Mesendoderm (in vitro differentiated cells): ENCODE measurements at regions not wholly inside any gene's neighbourhood (a gene's known extent, or its start where the extent isn't known, plus 50 kb on each side); places are given as distances from the start of the nearest gene placed in this dataset.

Experiments
- DNase-seq: peaks from one replicate; pipeline ENCODE4 v3.0.0; 2013
- H2AK5ac ChIP-seq: 2 replicates; pipeline ENCODE4 v1.6.1; 2013; ENCODE audit warnings: low read length, inconsistent platforms
- H2BK120ac ChIP-seq: 2 replicates; pipeline ENCODE4 v1.6.1; 2013; ENCODE audit warnings: low read depth, mild to moderate bottlenecking, low read length, moderate library complexity, mixed read lengths
- H2BK15ac ChIP-seq: replicated peaks from 2 replicates; pipeline ENCODE4 v1.6.1; 2013; ENCODE audit warnings: low read depth, mild to moderate bottlenecking, moderate library complexity
- H2BK5ac ChIP-seq: 2 replicates; pipeline ENCODE4 v1.6.1; 2013; ENCODE audit warnings: low read length, inconsistent platforms
- H3K18ac ChIP-seq: 2 replicates; pipeline ENCODE4 v1.6.1; 2013; ENCODE audit warnings: mild to moderate bottlenecking, low read length, mixed read lengths
- H3K23ac ChIP-seq: one replicate; pipeline ENCODE4 v1.6.1; 2013; ENCODE audit warnings: low read length
- H3K27ac ChIP-seq: 2 replicates; pipeline ENCODE4 v1.5.1; 2013; ENCODE audit warnings: low read depth, mild to moderate bottlenecking, inconsistent platforms, low read length, moderate library complexity
- H3K27me3 ChIP-seq: 2 replicates; pipeline ENCODE4 v1.6.1; 2013; ENCODE audit warnings: low read length, control low read depth, mild to moderate bottlenecking, inconsistent platforms; ENCODE audit not compliant: insufficient read depth, poor library complexity
- H3K36me3 ChIP-seq: 2 replicates; pipeline ENCODE4 v1.6.1; 2013; ENCODE audit warnings: low read length, inconsistent platforms; ENCODE audit not compliant: control insufficient read depth, insufficient read depth
- H3K4ac ChIP-seq: one replicate; pipeline ENCODE4 v1.6.1; 2013; ENCODE audit warnings: low read depth, mild to moderate bottlenecking, low read length, moderate library complexity
- H3K4me1 ChIP-seq: 2 replicates; pipeline ENCODE4 v1.6.1; 2013; ENCODE audit warnings: low read depth, low read length, inconsistent platforms; ENCODE audit not compliant: control insufficient read depth
- H3K4me2 ChIP-seq: 2 replicates; pipeline ENCODE4 v1.6.1; 2013; ENCODE audit warnings: low read length
- H3K4me3 ChIP-seq: 2 replicates; pipeline ENCODE4 v1.5.1; 2013; ENCODE audit warnings: mild to moderate bottlenecking, low read length
- H3K56ac ChIP-seq: one replicate; pipeline ENCODE4 v1.6.1; 2013; ENCODE audit warnings: low read length
- H3K79me1 ChIP-seq: 2 replicates; pipeline ENCODE4 v1.6.1; 2013; ENCODE audit warnings: low read length, inconsistent platforms
- H3K79me2 ChIP-seq: 2 replicates; pipeline ENCODE4 v1.6.1; 2013; ENCODE audit warnings: mild to moderate bottlenecking, low read length; ENCODE audit not compliant: control insufficient read depth, insufficient read depth
- H3K9ac ChIP-seq: 2 replicates; pipeline ENCODE4 v1.6.1; 2013; ENCODE audit warnings: low read length, inconsistent platforms
- H4K5ac ChIP-seq: one replicate; pipeline ENCODE4 v1.6.1; 2013; ENCODE audit warnings: low read length
- H4K8ac ChIP-seq: one replicate; pipeline ENCODE4 v1.6.1; 2013; ENCODE audit warnings: low read depth, mild to moderate bottlenecking, control low read depth, low read length, moderate library complexity
- WGBS: extraction: QIAGEN DNeasy Blood & Tissue Kit; methylation state at CpG from one replicate; pipeline ENCODE4 v1.1.7; 2013; ENCODE audit warnings: low lambda C conversion rate, missing lambda C conversion rate; ENCODE audit not compliant: insufficient coverage; ENCODE audit errors: extremely low coverage; 5-methylcytosine and 5-hydroxymethylcytosine counted together

DNA sequence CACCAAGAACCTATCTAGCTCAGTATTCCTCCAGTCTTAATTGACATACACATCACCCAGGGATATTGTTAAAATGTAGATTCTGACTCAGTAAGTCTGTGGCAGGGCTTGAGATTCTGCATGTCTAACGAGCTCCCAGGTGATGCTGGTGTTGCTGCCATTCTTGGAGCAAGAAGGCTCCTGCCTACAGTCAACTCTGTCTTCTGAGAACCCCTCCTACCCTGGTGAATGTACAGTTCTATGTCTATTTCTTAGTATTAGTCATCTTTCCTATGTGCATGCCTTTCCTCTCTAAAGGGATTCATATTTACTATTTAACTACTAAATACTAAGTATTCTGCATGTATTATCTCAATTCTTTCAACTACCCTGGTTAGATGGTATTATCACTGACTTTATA, 268.7 kb downstream of the EDEM1 start:
- H3K4me2 ChIP-seq, result no peak overlapping the region
- no CpG with 5 or more reads among the region's 1 CpG for WGBS
- no peak overlapping the region for H4K8ac ChIP-seq
- H2BK5ac ChIP-seq, result no peak overlapping the region
- no peak overlapping the region for H3K18ac ChIP-seq
- no peak overlapping the region for H2AK5ac ChIP-seq
- H3K4me3 ChIP-seq, result no peak overlapping the region
- no peaks in the 10 kb centered on the region for H3K27me3 ChIP-seq
- H3K36me3 ChIP-seq, result no peaks in the 10 kb centered on the region
- no peak overlapping the region for H3K56ac ChIP-seq
- H3K27ac ChIP-seq, result no peak overlapping the region
- H3K79me2 ChIP-seq, result no peaks in the 10 kb centered on the region
- H3K23ac ChIP-seq, result no peak overlapping the region
- DNase-seq, result no peak
- H3K79me1 ChIP-seq, result no peaks in the 10 kb centered on the region
- H2BK15ac ChIP-seq, result no peak overlapping the region
- no peak overlapping the region for H4K5ac ChIP-seq
- no peak overlapping the region for H2BK120ac ChIP-seq
- H3K4me1 ChIP-seq, result no peaks in the 10 kb centered on the region
- no peak overlapping the region for H3K9ac ChIP-seq
- no peak overlapping the region for H3K4ac ChIP-seq

DNA sequence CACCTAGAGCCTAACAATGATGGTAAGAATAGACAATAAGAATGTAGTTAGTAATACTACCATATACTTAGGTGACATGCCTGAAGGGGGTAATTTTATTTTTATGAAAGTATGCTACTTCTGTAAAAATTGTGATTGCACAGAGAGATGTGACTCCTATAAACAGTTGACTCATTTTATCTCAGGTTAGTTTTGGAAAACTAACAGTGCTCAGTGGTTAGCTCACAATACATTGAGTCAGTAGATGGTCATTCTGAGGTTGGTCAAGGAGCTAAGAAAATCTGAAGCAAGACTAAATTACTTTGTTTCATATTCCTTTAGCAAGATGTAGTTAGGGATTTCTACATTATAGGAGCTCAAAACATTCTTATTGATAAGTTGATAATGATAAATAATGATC, 271.0 kb downstream of the EDEM1 start:
- Histone ChIP-seq H3K79me2 (no peaks in the 10 kb centered on the region), H3K36me3 (no peaks in the 10 kb centered on the region), H3K27me3 (no peaks in the 10 kb centered on the region), H3K4me1 (no peaks in the 10 kb centered on the region), H3K4ac (no peak overlapping the region), H3K23ac (no peak overlapping the region), H3K27ac (no peak overlapping the region), H2BK120ac (no peak overlapping the region), H3K4me2 (no peak overlapping the region), H3K9ac (no peak overlapping the region), H3K56ac (no peak overlapping the region), H2AK5ac (no peak overlapping the region), H4K8ac (no peak overlapping the region), H2BK5ac (no peak overlapping the region), H2BK15ac (no peak overlapping the region), H3K18ac (no peak overlapping the region), H3K4me3 (no peak overlapping the region), H4K5ac (no peak overlapping the region), H3K79me1 (no peaks in the 10 kb centered on the region)
- no peak for DNase-seq

DNA sequence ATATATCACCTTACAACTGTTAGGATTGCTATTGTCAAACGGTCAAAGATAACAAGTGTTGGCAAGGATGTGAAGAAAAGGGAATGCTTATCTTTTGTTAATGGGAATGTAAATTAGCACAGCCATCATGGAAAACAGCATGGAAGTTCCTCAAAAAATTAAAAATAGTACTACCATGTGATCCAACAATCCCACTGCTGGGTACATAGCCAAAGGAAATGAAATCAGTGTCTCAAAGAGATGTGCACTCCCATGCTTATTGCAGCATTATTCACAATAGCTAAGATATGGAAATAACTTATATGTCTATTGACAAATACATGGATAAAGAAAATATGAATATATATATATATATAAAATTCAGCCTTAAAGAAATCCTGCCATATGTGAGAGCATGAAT, 274.6 kb downstream of the EDEM1 start:
- Histone ChIP-seq H3K56ac (no peak overlapping the region), H2BK15ac (no peak overlapping the region), H3K4me3 (no peak overlapping the region), H2BK120ac (no peak overlapping the region), H3K79me1 (no peaks in the 10 kb centered on the region), H3K36me3 (no peaks in the 10 kb centered on the region), H3K79me2 (no peaks in the 10 kb centered on the region), H3K18ac (no peak overlapping the region), H4K5ac (no peak overlapping the region), H3K9ac (no peak overlapping the region), H3K4ac (no peak overlapping the region), H3K27me3 (no peaks in the 10 kb centered on the region), H3K23ac (no peak overlapping the region), H2AK5ac (no peak overlapping the region), H2BK5ac (no peak overlapping the region), H3K27ac (no peak overlapping the region), H3K4me2 (no peak overlapping the region), H4K8ac (no peak overlapping the region), H3K4me1 (no peaks in the 10 kb centered on the region)
- peak; percentile 58 for DNase-seq
- WGBS, result no CpG with 5 or more reads among the region's 1 CpG

DNA sequence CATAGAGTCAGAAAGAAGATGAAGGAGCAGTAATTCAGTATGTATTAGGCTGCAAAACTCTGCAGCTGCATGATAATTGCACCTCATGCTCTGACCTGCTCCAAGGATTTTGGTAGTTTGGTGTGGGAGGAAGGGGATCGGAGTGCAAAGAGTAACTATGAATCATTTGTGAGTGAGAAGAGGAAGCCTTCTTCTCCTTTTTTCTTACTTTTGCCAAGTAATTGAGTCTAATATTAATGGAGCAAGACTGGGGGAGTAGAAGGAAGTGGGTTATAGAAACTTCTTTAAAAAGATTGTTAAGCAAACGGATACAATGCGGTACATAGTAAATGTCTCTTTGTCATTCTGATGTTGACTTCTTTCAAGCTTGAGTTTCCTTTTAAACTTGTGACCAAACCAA, 276.5 kb downstream of the EDEM1 start:
- no peaks in the 10 kb centered on the region for H3K27me3 ChIP-seq
- H2BK120ac ChIP-seq, result no peak overlapping the region
- H3K9ac ChIP-seq, result no peak overlapping the region
- no peak overlapping the region for H4K5ac ChIP-seq
- no peak overlapping the region for H4K8ac ChIP-seq
- no peak overlapping the region for H3K27ac ChIP-seq
- H3K56ac ChIP-seq, result no peak overlapping the region
- H3K4me2 ChIP-seq, result no peak overlapping the region
- H3K79me2 ChIP-seq, result no peaks in the 10 kb centered on the region
- H3K79me1 ChIP-seq, result no peaks in the 10 kb centered on the region
- H3K4me1 ChIP-seq, result no peaks in the 10 kb centered on the region
- no peak overlapping the region for H2AK5ac ChIP-seq
- no peak overlapping the region for H3K18ac ChIP-seq
- DNase-seq, result no peak
- H3K4me3 ChIP-seq, result no peak overlapping the region
- H3K23ac ChIP-seq, result no peak overlapping the region
- H2BK15ac ChIP-seq, result no peak overlapping the region
- H3K36me3 ChIP-seq, result no peaks in the 10 kb centered on the region
- WGBS, result no CpG with 5 or more reads among the region's 3 CpGs
- no peak overlapping the region for H3K4ac ChIP-seq
- no peak overlapping the region for H2BK5ac ChIP-seq

DNA sequence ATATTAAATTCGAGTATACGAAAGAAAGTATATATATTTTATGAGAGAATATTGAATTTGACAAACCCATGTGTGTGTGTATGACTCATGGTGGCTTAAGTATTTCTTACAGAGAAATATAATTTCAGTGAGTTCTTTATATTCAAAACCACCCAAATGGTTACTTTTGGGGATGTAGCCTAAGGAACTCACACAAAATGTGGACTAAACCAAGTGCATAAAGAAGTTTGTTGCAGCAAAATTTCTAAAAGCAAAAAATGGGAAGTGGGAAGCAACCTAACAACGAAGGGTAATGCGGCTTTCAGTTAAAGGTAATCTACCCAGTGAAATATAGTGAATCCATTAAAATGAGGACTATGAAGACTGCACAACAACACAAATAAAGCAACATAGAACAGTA, 277.1 kb downstream of the EDEM1 start:
- no peak overlapping the region for H4K8ac ChIP-seq
- H3K36me3 ChIP-seq, result no peaks in the 10 kb centered on the region
- H3K56ac ChIP-seq, result no peak overlapping the region
- H2BK15ac ChIP-seq, result no peak overlapping the region
- H3K4ac ChIP-seq, result no peak overlapping the region
- H3K23ac ChIP-seq, result no peak overlapping the region
- no peak overlapping the region for H3K27ac ChIP-seq
- no peak overlapping the region for H3K9ac ChIP-seq
- H4K5ac ChIP-seq, result no peak overlapping the region
- no peaks in the 10 kb centered on the region for H3K27me3 ChIP-seq
- no peak for DNase-seq
- H3K79me1 ChIP-seq, result no peaks in the 10 kb centered on the region
- no peak overlapping the region for H3K4me2 ChIP-seq
- WGBS, result 100% methylated on average over 2 of the region's 4 CpGs
- H3K4me3 ChIP-seq, result no peak overlapping the region
- H2BK120ac ChIP-seq, result no peak overlapping the region
- no peak overlapping the region for H2BK5ac ChIP-seq
- H3K18ac ChIP-seq, result no peak overlapping the region
- no peaks in the 10 kb centered on the region for H3K4me1 ChIP-seq
- no peak overlapping the region for H2AK5ac ChIP-seq
- no peaks in the 10 kb centered on the region for H3K79me2 ChIP-seq

DNA sequence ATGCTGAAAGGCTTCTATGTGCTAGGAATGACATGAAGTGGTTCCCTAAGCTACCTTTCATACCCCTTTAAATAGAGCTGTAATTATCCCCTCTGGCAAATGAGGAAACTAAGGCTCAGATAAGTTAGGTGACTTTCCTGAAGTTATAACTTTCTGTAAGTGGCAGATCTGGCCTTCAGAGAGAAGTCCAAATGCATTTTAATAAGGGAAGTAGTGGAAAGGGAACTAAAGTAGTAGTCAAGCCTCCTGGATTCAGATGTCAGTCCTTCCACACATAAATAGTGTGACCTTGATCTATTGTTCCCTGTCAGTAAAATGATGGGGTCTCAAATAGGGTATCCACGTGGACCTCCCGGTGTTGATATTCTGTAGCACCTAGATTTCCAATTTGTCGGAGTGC, 277.7 kb downstream of the EDEM1 start:
- Histone ChIP-seq H3K27ac (no peak overlapping the region), H2BK120ac (no peak overlapping the region), H2BK15ac (no peak overlapping the region), H3K27me3 (no peaks in the 10 kb centered on the region), H3K9ac (no peak overlapping the region), H3K23ac (no peak overlapping the region), H3K4me2 (no peak overlapping the region), H3K36me3 (no peaks in the 10 kb centered on the region), H2AK5ac (no peak overlapping the region), H3K4me3 (no peak overlapping the region), H3K56ac (no peak overlapping the region), H4K5ac (no peak overlapping the region), H3K4me1 (no peaks in the 10 kb centered on the region), H3K18ac (no peak overlapping the region), H3K79me2 (no peaks in the 10 kb centered on the region), H4K8ac (no peak overlapping the region), H3K79me1 (no peaks in the 10 kb centered on the region), H2BK5ac (no peak overlapping the region), H3K4ac (no peak overlapping the region)
- no peak for DNase-seq
- no CpG with 5 or more reads among the region's 3 CpGs for WGBS
